ENCODE measurements at regions not wholly inside any gene's neighbourhood (a gene's known extent, or its start where the extent isn't known, plus 50 kb on each side); places are given as distances from the start of the nearest gene placed in this dataset.

DNA sequence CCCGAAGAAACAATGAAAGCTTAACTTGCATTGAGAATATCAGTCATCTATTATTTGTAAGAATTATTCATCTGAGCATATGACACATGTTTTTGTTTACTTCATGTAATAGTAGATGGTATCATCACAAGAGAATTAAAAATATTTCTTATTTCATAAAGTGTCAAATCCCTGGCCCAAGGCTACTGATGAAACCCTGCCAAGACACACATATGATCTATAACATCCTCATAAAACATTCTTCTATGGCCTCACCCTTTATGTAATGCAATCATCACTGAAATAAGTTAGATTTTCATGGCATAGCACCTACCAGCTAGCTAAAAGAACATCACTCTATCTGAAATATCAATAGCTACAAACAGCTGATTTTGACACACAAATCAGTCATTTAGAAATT is 385.6 kb upstream of the PHF14 start:
- H3K4me2 ChIP-seq (ENCODE audit: control insufficient read depth, extremely low read depth, insufficient read depth, low read depth, low read length), result no peak overlapping the region
- no peak overlapping the region for H3K4me3 ChIP-seq (ENCODE audit: control insufficient read depth in 2 of 3, extremely low read depth in 1 of 3, insufficient read depth in 2 of 3, low read depth in 1 of 3, low read length in 3 of 3)
- H3K27me3 ChIP-seq (ENCODE audit: control insufficient read depth, extremely low read depth, insufficient read depth, low read length), result no peaks in the 10 kb centered on the region
- dilution Hi-C loops (cut with MboI; ENCODE audit: extremely low pct_ligation_motif_present, low sequenced_read_pairs), result no loop called here
- no peak overlapping the region for H2AFZ ChIP-seq (ENCODE audit: control insufficient read depth, low read length)
- H3K9me1 ChIP-seq (ENCODE audit: control insufficient read depth, extremely low read depth, insufficient read depth, low read length), result no peaks in the 10 kb centered on the region
- no peaks in the 10 kb centered on the region for H3K79me2 ChIP-seq (ENCODE audit: control insufficient read depth, insufficient read depth, low read length)
- H3K9ac ChIP-seq (ENCODE audit: control insufficient read depth, extremely low read depth, insufficient read depth, low read length), result no peak overlapping the region
- no peaks in the 10 kb centered on the region for H3K9me3 ChIP-seq (ENCODE audit: control insufficient read depth, low read depth, low read length)
- no peak overlapping the region for H3K27ac ChIP-seq (ENCODE audit: control insufficient read depth, insufficient read depth, low read length)
- TF ChIP-seq, protein P1, sequence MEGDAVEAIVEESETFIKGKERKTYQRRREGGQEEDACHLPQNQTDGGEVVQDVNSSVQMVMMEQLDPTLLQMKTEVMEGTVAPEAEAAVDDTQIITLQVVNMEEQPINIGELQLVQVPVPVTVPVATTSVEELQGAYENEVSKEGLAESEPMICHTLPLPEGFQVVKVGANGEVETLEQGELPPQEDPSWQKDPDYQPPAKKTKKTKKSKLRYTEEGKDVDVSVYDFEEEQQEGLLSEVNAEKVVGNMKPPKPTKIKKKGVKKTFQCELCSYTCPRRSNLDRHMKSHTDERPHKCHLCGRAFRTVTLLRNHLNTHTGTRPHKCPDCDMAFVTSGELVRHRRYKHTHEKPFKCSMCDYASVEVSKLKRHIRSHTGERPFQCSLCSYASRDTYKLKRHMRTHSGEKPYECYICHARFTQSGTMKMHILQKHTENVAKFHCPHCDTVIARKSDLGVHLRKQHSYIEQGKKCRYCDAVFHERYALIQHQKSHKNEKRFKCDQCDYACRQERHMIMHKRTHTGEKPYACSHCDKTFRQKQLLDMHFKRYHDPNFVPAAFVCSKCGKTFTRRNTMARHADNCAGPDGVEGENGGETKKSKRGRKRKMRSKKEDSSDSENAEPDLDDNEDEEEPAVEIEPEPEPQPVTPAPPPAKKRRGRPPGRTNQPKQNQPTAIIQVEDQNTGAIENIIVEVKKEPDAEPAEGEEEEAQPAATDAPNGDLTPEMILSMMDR (optimal IDR thresholded peaks at IDR 0.05 in 1 of 3, IDR thresholded peaks at IDR 0.05 in 1 of 3, conservative IDR thresholded peaks at IDR 0.05 in 1 of 3; ENCODE audit: extremely low read depth in 1 of 3, insufficient read depth in 2 of 3, low read length in 3 of 3), result no peak
- no peak for TF ChIP-seq EZH2 (IDR thresholded peaks at IDR 0.05; ENCODE audit: low read length)
- H3K36me3 ChIP-seq (ENCODE audit: control insufficient read depth in 2 of 2, extremely low read depth in 1 of 2, insufficient read depth in 2 of 2, low read length in 2 of 2), result no peaks in the 10 kb centered on the region
- DNase-seq (ENCODE audit: low read depth, low spot score) (no peak), FAIRE-seq (no peak)
- H4K20me1 ChIP-seq (ENCODE audit: control insufficient read depth, extremely low read depth, insufficient read depth, low read length), result no peaks in the 10 kb centered on the region
- no peaks in the 10 kb centered on the region for H3K4me1 ChIP-seq (ENCODE audit: control insufficient read depth, extremely low read depth, insufficient read depth, low read length)

DNA sequence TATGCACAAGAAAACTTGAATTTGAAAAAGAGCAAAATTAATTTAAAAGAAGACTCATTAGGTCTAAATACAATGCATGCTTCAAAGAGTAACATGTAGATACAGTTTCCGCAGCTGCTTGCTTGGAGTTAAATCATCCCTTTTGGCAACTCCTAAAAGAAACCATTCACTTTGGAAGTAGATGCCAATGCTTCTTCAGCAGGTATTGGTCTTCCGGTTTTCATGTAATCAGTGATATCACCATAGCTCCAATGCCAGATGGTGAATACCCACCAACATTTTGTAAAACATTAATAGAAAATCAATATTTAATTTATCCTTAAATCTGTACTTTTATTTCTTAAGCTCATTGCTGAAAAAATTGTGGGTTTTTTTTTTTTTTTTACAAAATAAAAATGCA is 381.1 kb upstream of the PHF14 start:
- H3K36me3 ChIP-seq (ENCODE audit: control insufficient read depth in 2 of 2, extremely low read depth in 1 of 2, insufficient read depth in 2 of 2, low read length in 2 of 2), result no peaks in the 10 kb centered on the region
- dilution Hi-C loops (cut with MboI; ENCODE audit: extremely low pct_ligation_motif_present, low sequenced_read_pairs), result no loop called here
- no peaks in the 10 kb centered on the region for H3K79me2 ChIP-seq (ENCODE audit: control insufficient read depth, insufficient read depth, low read length)
- H3K9me3 ChIP-seq (ENCODE audit: control insufficient read depth, low read depth, low read length), result no peaks in the 10 kb centered on the region
- no peak overlapping the region for H3K27ac ChIP-seq (ENCODE audit: control insufficient read depth, insufficient read depth, low read length)
- no peaks in the 10 kb centered on the region for H3K9me1 ChIP-seq (ENCODE audit: control insufficient read depth, extremely low read depth, insufficient read depth, low read length)
- no peak overlapping the region for H2AFZ ChIP-seq (ENCODE audit: control insufficient read depth, low read length)
- no peak overlapping the region for H3K4me3 ChIP-seq (ENCODE audit: control insufficient read depth in 2 of 3, extremely low read depth in 1 of 3, insufficient read depth in 2 of 3, low read depth in 1 of 3, low read length in 3 of 3)
- FAIRE-seq, result no peak
- no peaks in the 10 kb centered on the region for H4K20me1 ChIP-seq (ENCODE audit: control insufficient read depth, extremely low read depth, insufficient read depth, low read length)
- no peak for TF ChIP-seq EZH2 (IDR thresholded peaks at IDR 0.05; ENCODE audit: low read length)
- TF ChIP-seq, protein P1 (optimal IDR thresholded peaks at IDR 0.05 in 1 of 3, IDR thresholded peaks at IDR 0.05 in 1 of 3, conservative IDR thresholded peaks at IDR 0.05 in 1 of 3; ENCODE audit: extremely low read depth in 1 of 3, insufficient read depth in 2 of 3, low read length in 3 of 3), result no peak
- DNase-seq (ENCODE audit: low read depth, low spot score), result no peak
- no peaks in the 10 kb centered on the region for H3K27me3 ChIP-seq (ENCODE audit: control insufficient read depth, extremely low read depth, insufficient read depth, low read length)
- H3K9ac ChIP-seq (ENCODE audit: control insufficient read depth, extremely low read depth, insufficient read depth, low read length), result no peak overlapping the region
- H3K4me2 ChIP-seq (ENCODE audit: control insufficient read depth, extremely low read depth, insufficient read depth, low read depth, low read length), result no peak overlapping the region
- no peaks in the 10 kb centered on the region for H3K4me1 ChIP-seq (ENCODE audit: control insufficient read depth, extremely low read depth, insufficient read depth, low read length)

Data from keratinocyte (primary cell).